Loucy (cell line): ENCODE measurements at regions not wholly inside any gene's neighbourhood (a gene's known extent, or its start where the extent isn't known, plus 50 kb on each side); places are given as distances from the start of the nearest gene placed in this dataset.
"Not testable (repeated sequence)": the region's sequence is repeated elsewhere in the genome, so short reads cannot be mapped to it uniquely, and the experiment has no call there.

ENCODE experiments used
- H2AFZ ChIP-seq: fragments of 200-600 bp; sonication (generic); 2 replicates; pipeline ENCODE4 v1.6.0; 2016; ENCODE audit warnings: antibody characterized with exemption, mild to moderate bottlenecking, low read length, moderate library complexity
- H3F3A ChIP-seq: fragments of 200-600 bp; 2 replicates; pipeline ENCODE4 v1.6.0; 2016; ENCODE audit warnings: antibody characterized with exemption, low read depth, mild to moderate bottlenecking
- H3K27me3 ChIP-seq: fragments of 200-600 bp; sonication (generic); 2 replicates; pipeline ENCODE4 v1.6.1; 2014; ENCODE audit warnings: low read length, mild to moderate bottlenecking; ENCODE audit not compliant: insufficient read depth, poor library complexity, severe bottlenecking
- H3K36me3 ChIP-seq: fragments of 200-600 bp; sonication (generic); 2 replicates; pipeline ENCODE4 v1.6.1; 2016; ENCODE audit warnings: low read length; ENCODE audit not compliant: insufficient read depth
- H3K4me1 ChIP-seq: fragments of 200-600 bp; sonication (generic); 2 replicates; pipeline ENCODE4 v1.5.1; 2014; ENCODE audit warnings: low read length, mild to moderate bottlenecking; ENCODE audit not compliant: insufficient read depth, poor library complexity, severe bottlenecking
- H3K4me2 ChIP-seq: fragments of 200-600 bp; sonication (generic); 2 replicates; pipeline ENCODE4 v1.6.0; 2014; ENCODE audit warnings: antibody characterized with exemption, low read length, low read depth, mild to moderate bottlenecking; ENCODE audit not compliant: poor library complexity, severe bottlenecking
- H3K4me3 ChIP-seq: fragments of 200-600 bp; sonication (generic); 2 replicates; pipeline ENCODE4 v1.5.1; 2014; ENCODE audit warnings: low read length, mild to moderate bottlenecking, mixed read lengths; ENCODE audit not compliant: poor library complexity, severe bottlenecking
- H3K79me2 ChIP-seq: fragments of 200-600 bp; sonication (generic); 2 replicates; pipeline ENCODE4 v1.6.1; 2014; ENCODE audit warnings: low read length; ENCODE audit not compliant: insufficient read depth
- H3K9ac ChIP-seq: fragments of 200-600 bp; sonication (generic); 2 replicates; pipeline ENCODE4 v1.6.0; 2014; ENCODE audit warnings: mild to moderate bottlenecking, low read depth, low read length, moderate library complexity; ENCODE audit not compliant: poor library complexity, severe bottlenecking
- H3K9me2 ChIP-seq: fragments of 200-600 bp; sonication (generic); replicated peaks from 2 replicates; pipeline ENCODE4 v1.6.1; 2016; ENCODE audit warnings: low read depth, low read length, mixed read lengths
- H3K9me3 ChIP-seq: fragments of 200-600 bp; sonication (generic); 2 replicates; pipeline ENCODE4 v1.6.1; 2014; ENCODE audit warnings: mild to moderate bottlenecking, antibody characterized with exemption, low read length, low read depth; ENCODE audit not compliant: insufficient read depth
- H4K20me1 ChIP-seq: fragments of 200-600 bp; sonication (generic); 2 replicates; pipeline ENCODE4 v1.6.0; 2014; ENCODE audit warnings: antibody characterized with exemption, low read length, mild to moderate bottlenecking; ENCODE audit not compliant: insufficient read depth, poor library complexity, severe bottlenecking
- EZH2phosphoT487 ChIP-seq: fragments of 200-600 bp; IDR thresholded peaks from 2 replicates; pipeline ENCODE4 v1.6.1; 2018; ENCODE audit warnings: antibody characterized with exemption, mild to moderate bottlenecking, moderate library complexity, borderline replicate concordance
- TF ChIP-seq, protein P1 (sequence below): fragments of 200-600 bp; sonication (generic); conservative IDR thresholded peaks from 2 replicates; pipeline ENCODE4 v1.5.1; 2014; ENCODE audit warnings: mild to moderate bottlenecking, antibody characterized with exemption, low read length

- no peaks in the 10 kb centered on the region for H3K79me2 ChIP-seq
- H3K9ac ChIP-seq = no peak overlapping the region
- H3K4me3 ChIP-seq = no peak overlapping the region
- H3F3A ChIP-seq = no peaks in the 10 kb centered on the region
- no peak overlapping the region for H3K4me2 ChIP-seq
- no peaks in the 10 kb centered on the region for H3K36me3 ChIP-seq
- TF ChIP-seq, protein P1, sequence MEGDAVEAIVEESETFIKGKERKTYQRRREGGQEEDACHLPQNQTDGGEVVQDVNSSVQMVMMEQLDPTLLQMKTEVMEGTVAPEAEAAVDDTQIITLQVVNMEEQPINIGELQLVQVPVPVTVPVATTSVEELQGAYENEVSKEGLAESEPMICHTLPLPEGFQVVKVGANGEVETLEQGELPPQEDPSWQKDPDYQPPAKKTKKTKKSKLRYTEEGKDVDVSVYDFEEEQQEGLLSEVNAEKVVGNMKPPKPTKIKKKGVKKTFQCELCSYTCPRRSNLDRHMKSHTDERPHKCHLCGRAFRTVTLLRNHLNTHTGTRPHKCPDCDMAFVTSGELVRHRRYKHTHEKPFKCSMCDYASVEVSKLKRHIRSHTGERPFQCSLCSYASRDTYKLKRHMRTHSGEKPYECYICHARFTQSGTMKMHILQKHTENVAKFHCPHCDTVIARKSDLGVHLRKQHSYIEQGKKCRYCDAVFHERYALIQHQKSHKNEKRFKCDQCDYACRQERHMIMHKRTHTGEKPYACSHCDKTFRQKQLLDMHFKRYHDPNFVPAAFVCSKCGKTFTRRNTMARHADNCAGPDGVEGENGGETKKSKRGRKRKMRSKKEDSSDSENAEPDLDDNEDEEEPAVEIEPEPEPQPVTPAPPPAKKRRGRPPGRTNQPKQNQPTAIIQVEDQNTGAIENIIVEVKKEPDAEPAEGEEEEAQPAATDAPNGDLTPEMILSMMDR = no peak
- no peak for TF ChIP-seq EZH2phosphoT487
- H3K4me1 ChIP-seq = peaks cover 3% of the 10 kb centered on the region
- H4K20me1 ChIP-seq = no peaks in the 10 kb centered on the region
- no peaks in the 10 kb centered on the region for H3K9me3 ChIP-seq
- H3K27me3 ChIP-seq = no peaks in the 10 kb centered on the region
- no peaks in the 10 kb centered on the region for H3K9me2 ChIP-seq
- H2AFZ ChIP-seq = no peak overlapping the region
Measured at GRCh38 chr3:140859592-140860336, 81.9 kb upstream of the SLC25A36 start.

GRCh38 chr3:140863580-140864009, 78.0 kb upstream of the SLC25A36 start:
- no peak for TF ChIP-seq EZH2phosphoT487
- TF ChIP-seq, protein P1 = peak; percentile 70
- peak overlapping the region; percentile 50 for H3K4me2 ChIP-seq
- no peak overlapping the region for H3K9ac ChIP-seq
- H4K20me1 ChIP-seq = no peaks in the 10 kb centered on the region
- no peaks in the 10 kb centered on the region for H3K79me2 ChIP-seq
- H3F3A ChIP-seq = no peaks in the 10 kb centered on the region
- H2AFZ ChIP-seq = peak overlapping the region; percentile 81
- H3K9me3 ChIP-seq = no peaks in the 10 kb centered on the region
- H3K36me3 ChIP-seq = no peaks in the 10 kb centered on the region
- H3K27me3 ChIP-seq = no peaks in the 10 kb centered on the region
- peaks cover 3% of the 10 kb centered on the region for H3K4me1 ChIP-seq
- no peaks in the 10 kb centered on the region for H3K9me2 ChIP-seq
- no peak overlapping the region for H3K4me3 ChIP-seq

DNA sequence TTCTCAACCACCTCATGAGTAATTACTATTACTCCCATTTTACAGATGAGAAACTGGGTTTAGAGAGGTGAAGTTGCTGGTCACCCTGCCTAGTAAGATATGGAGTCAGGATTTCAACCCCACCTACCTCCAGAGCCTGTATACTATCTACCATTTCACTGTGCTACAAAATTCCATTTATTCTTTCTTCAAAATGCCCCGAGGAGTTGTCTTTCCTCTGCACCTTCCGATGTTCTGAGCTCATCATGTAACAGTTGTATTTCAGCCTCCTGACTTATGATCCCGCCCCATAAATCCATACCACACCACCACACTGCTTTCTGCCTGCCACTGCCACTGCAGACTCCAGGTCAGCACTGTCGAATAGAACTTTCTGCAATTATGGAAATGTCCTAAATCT, 71.3 kb upstream of the SLC25A36 start:
- no peaks in the 10 kb centered on the region for H3F3A ChIP-seq
- H3K9ac ChIP-seq = no peak overlapping the region
- no peaks in the 10 kb centered on the region for H4K20me1 ChIP-seq
- no peaks in the 10 kb centered on the region for H3K9me3 ChIP-seq
- no peaks in the 10 kb centered on the region for H3K27me3 ChIP-seq
- no peak overlapping the region for H2AFZ ChIP-seq
- no peaks in the 10 kb centered on the region for H3K36me3 ChIP-seq
- no peak for TF ChIP-seq EZH2phosphoT487
- H3K79me2 ChIP-seq = no peaks in the 10 kb centered on the region
- H3K4me2 ChIP-seq = no peak overlapping the region
- no peaks in the 10 kb centered on the region for H3K4me1 ChIP-seq
- H3K4me3 ChIP-seq = no peak overlapping the region
- no peaks in the 10 kb centered on the region for H3K9me2 ChIP-seq

DNA sequence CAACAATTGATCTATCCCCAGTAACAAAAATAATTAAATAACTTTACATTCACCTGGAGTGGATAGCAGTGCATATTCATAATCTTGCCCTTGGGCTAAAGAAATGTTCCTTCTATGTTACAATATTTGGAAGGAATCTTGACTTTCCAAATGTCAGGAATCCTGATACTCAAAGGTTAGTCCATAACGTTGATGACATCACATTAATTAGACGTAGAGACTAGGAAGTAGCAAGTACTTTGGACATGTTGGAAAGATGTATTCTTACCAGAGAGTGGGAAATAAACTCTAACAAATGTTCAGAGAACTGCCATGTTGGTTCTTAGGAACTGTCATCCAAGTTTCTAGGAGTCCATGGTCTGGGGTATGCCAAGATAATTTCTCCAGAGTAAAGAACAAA, 70.6 kb upstream of the SLC25A36 start:
- H3K4me3 ChIP-seq = no peak overlapping the region
- H3K9ac ChIP-seq = no peak overlapping the region
- no peaks in the 10 kb centered on the region for H3K36me3 ChIP-seq
- TF ChIP-seq, protein P1 = no peak
- no peak for TF ChIP-seq EZH2phosphoT487
- no peaks in the 10 kb centered on the region for H3K9me3 ChIP-seq
- no peaks in the 10 kb centered on the region for H3K4me1 ChIP-seq
- H3K9me2 ChIP-seq = no peaks in the 10 kb centered on the region
- no peaks in the 10 kb centered on the region for H3K27me3 ChIP-seq
- H4K20me1 ChIP-seq = no peaks in the 10 kb centered on the region
- no peaks in the 10 kb centered on the region for H3K79me2 ChIP-seq
- H3K4me2 ChIP-seq = no peak overlapping the region
- no peak overlapping the region for H2AFZ ChIP-seq
- no peaks in the 10 kb centered on the region for H3F3A ChIP-seq

GRCh38 chr3:140872165-140872564, 69.5 kb upstream of the SLC25A36 start:
- not testable (repeated sequence) for H2AFZ ChIP-seq, H3F3A ChIP-seq, H3K4me2 ChIP-seq, H3K79me2 ChIP-seq, H3K27me3 ChIP-seq, H3K36me3 ChIP-seq, H3K9ac ChIP-seq, H3K9me3 ChIP-seq, H3K9me2 ChIP-seq, H4K20me1 ChIP-seq, H3K4me3 ChIP-seq, H3K4me1 ChIP-seq
